ENCODE measurements at regions not wholly inside any gene's neighbourhood (a gene's known extent, or its start where the extent isn't known, plus 50 kb on each side); places are given as distances from the start of the nearest gene placed in this dataset.

DNA sequence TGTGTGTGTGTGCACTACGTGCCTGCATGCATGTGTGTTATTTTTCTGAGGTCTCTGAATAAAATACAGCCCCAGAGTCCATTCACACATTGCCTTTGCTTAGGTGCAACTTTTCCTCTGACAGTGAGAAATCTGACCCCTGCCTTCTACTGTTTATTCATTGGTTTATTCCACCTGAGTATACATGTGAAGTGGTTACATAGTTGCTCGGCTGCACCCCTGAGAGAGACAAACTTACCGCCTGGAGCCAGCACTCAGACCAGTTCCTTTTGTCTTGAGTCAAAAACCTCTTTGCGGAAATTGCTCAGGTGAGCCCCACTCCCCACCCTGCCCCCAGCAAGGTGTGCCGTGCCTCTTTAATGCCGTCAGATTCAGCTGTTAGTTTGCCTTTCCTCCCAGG, 363.6 kb downstream of the BRD1 start:
- ATAC-seq, result no peak
- DNase-seq, result no peak
- 77 to 81% (median 79%) methylated on average over 6 of the region's 6 CpGs for WGBS, 3 donors
- no peak overlapping the region for H3K27ac ChIP-seq
- H3K27me3 ChIP-seq (ENCODE audit: insufficient read depth in 3 of 3, low read length in 2 of 3), result peaks cover 0 to 3% (median 0%) of the 10 kb centered on the region in 3 donors
- H3K4me3 ChIP-seq, result no peak overlapping the region
- H3K4me1 ChIP-seq, result no peaks in the 10 kb centered on the region
- intact Hi-C loops (cut with DNase I), result no loop called here
- H3K36me3 ChIP-seq (ENCODE audit: insufficient read depth in 1 of 2, low read depth in 1 of 2), result no peaks in the 10 kb centered on the region
- H3K9me3 ChIP-seq, result no peaks in the 10 kb centered on the region
- TF ChIP-seq, protein P1, sequence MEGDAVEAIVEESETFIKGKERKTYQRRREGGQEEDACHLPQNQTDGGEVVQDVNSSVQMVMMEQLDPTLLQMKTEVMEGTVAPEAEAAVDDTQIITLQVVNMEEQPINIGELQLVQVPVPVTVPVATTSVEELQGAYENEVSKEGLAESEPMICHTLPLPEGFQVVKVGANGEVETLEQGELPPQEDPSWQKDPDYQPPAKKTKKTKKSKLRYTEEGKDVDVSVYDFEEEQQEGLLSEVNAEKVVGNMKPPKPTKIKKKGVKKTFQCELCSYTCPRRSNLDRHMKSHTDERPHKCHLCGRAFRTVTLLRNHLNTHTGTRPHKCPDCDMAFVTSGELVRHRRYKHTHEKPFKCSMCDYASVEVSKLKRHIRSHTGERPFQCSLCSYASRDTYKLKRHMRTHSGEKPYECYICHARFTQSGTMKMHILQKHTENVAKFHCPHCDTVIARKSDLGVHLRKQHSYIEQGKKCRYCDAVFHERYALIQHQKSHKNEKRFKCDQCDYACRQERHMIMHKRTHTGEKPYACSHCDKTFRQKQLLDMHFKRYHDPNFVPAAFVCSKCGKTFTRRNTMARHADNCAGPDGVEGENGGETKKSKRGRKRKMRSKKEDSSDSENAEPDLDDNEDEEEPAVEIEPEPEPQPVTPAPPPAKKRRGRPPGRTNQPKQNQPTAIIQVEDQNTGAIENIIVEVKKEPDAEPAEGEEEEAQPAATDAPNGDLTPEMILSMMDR (IDR thresholded peaks at IDR 0.05), result no peak

DNA sequence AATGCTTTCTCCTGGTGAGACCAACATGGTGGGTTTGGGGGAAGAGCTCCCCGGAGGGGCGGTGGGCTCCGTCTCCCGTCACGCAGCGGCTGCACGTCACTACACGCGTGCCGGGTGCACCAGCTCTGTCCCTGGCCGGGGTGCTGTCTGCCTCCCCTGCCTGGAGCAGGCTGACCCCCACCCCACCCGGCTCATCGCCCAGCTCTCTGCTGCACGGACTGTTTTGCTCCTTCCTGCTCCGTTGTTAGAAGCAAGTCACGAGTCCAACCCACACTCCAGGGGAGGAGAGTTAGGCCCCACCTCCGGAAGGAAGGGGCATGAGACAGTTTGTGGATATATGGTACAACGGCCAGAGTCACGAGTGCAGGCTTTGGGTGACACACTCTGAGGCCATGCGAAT, 364.9 kb downstream of the BRD1 start:
- TF ChIP-seq, protein P1 (IDR thresholded peaks at IDR 0.05), result no peak
- no peak for ATAC-seq

DNA sequence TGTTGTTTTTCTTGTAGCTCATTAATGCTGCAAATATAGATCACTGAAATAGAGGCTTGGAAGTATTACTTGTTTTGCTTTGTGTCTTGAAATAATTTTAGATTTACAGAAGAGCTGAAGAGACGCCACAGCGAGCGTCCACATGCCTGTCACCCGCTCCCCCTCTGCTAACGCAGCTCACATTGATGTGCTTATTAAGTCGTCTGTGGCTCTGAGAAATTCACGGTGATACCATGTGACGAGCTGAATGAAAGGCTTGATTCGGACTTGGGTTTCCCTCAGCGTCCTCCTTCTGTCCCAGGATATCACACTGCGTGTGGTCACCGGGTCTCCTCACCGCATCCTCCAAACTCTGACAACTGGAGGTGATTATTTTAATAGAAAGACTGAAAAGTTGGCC, 365.4 kb downstream of the BRD1 start:
- Histone ChIP-seq H3K27ac (no peak overlapping the region), H3K4me1 (no peaks in the 10 kb centered on the region), H3K9me3 (no peaks in the 10 kb centered on the region), H3K4me3 (no peak overlapping the region), H3K27me3 (ENCODE audit: insufficient read depth in 3 of 3, low read length in 2 of 3) (peaks cover 0 to 3% (median 0%) of the 10 kb centered on the region in 3 donors), H3K36me3 (ENCODE audit: insufficient read depth in 1 of 2, low read depth in 1 of 2) (no peaks in the 10 kb centered on the region)
- 82 to 86% (median 83%) methylated on average over 13 of the region's 13 CpGs for WGBS, 3 donors
- TF ChIP-seq, protein P1 (IDR thresholded peaks at IDR 0.05), result no peak
- ATAC-seq (no peak), DNase-seq (no peak)
- intact Hi-C loops (cut with DNase I), result no loop called here

More for the DNA sequence above, 364.9 kb downstream of the BRD1 start:
- H3K27ac ChIP-seq, result no peak overlapping the region
- no peak overlapping the region for H3K4me3 ChIP-seq
- intact Hi-C loops (cut with DNase I), result no loop called here
- 75 to 79% (median 77%) methylated on average over 20 of the region's 20 CpGs for WGBS, 3 donors
- H3K36me3 ChIP-seq (ENCODE audit: insufficient read depth in 1 of 2, low read depth in 1 of 2), result no peaks in the 10 kb centered on the region
- H3K27me3 ChIP-seq (ENCODE audit: insufficient read depth in 3 of 3, low read length in 2 of 3), result peaks cover 0 to 3% (median 0%) of the 10 kb centered on the region in 3 donors
- no peaks in the 10 kb centered on the region for H3K9me3 ChIP-seq
- DNase-seq, result no peak
- no peaks in the 10 kb centered on the region for H3K4me1 ChIP-seq

DNA sequence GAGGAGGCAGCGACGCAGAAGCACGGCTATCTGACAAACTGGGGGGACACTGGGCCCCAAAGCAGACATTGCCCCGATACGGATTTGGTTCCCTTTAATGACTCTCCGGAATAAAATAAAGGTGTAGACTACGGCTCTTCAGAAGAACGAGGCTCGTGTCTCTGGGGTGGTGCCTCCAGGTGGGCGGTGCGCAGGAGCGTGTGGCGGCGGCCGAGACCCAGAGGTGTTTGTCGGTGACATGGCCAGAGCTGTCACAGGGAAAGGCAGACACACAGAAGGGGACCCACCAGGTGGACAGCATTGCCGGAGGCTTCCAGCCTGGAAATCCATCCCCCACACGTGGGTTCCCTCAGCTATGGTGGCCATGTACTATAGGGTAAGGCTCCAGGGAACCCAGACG, 366.0 kb downstream of the BRD1 start:
- no peak for DNase-seq
- Histone ChIP-seq H3K4me3 (no peak overlapping the region), H3K27ac (no peak overlapping the region), H3K4me1 (no peaks in the 10 kb centered on the region), H3K9me3 (no peaks in the 10 kb centered on the region), H3K36me3 (ENCODE audit: insufficient read depth in 1 of 2, low read depth in 1 of 2) (no peaks in the 10 kb centered on the region), H3K27me3 (ENCODE audit: insufficient read depth in 3 of 3, low read length in 2 of 3) (peaks cover 0 to 6% (median 5%) of the 10 kb centered on the region in 3 donors)
- ATAC-seq, result no peak
- WGBS, 3 donors, result 91 to 93% (median 93%) methylated on average over 19 of the region's 19 CpGs
- TF ChIP-seq, protein P1 (IDR thresholded peaks at IDR 0.05), result no peak
- intact Hi-C loops (cut with DNase I), result no loop called here

DNA sequence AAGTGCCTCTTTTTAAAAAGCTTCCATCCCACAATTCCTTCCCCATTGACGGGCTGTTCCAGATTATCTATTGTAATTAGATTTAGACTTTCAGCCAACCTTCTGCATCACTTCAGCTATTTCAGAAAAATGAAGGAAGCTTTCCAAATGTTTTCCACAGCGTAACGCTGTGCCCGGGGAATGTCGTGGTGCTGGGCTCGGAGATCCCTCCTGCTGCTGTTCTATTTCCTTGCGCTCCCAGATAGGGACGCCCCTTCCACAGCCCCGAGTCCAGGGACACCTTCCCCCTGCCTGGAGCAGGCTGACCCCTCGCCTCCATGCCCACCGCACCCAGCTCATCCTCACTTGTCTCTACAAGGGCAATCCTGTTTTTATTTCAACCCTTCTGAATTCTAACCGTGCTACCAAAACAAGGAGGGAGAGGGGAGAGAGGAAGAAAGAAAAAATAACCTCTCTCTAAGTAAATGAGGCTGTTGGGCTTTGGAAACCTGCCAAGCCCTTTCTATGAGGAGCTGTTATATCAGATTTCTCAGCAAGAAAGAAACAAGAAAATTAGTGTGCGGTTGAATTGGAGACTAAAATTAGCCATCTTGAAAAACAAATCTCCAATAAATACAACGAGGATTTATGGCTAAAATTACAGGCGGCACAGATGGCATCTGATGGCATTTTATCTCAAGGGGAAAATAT, 366.9 kb downstream of the BRD1 start:
- DNase-seq (no peak), ATAC-seq (no peak)
- TF ChIP-seq, protein P1 (IDR thresholded peaks at IDR 0.05), result no peak
- Histone ChIP-seq H3K27ac (no peak overlapping the region), H3K9me3 (no peaks in the 10 kb centered on the region), H3K4me1 (no peaks in the 10 kb centered on the region), H3K36me3 (ENCODE audit: insufficient read depth in 1 of 2, low read depth in 1 of 2) (no peaks in the 10 kb centered on the region), H3K4me3 (no peak overlapping the region), H3K27me3 (ENCODE audit: insufficient read depth in 3 of 3, low read length in 2 of 3) (peaks cover 0 to 12% (median 5%) of the 10 kb centered on the region in 3 donors)
- WGBS, 3 donors, result 12 to 15% (median 14%) methylated on average over 15 of the region's 15 CpGs
- intact Hi-C loops (cut with DNase I), result no loop called here

Measured in psoas muscle (tissue), 7 donors.